ENCODE measurements at regions not wholly inside any gene's neighbourhood (a gene's known extent, or its start where the extent isn't known, plus 50 kb on each side); places are given as distances from the start of the nearest gene placed in this dataset.
A peak's percentile ranks its signal among the peaks of the same experiment; 100 is the strongest.
"Not testable (repeated sequence)": the region's sequence is repeated elsewhere in the genome, so short reads cannot be mapped to it uniquely, and the experiment has no call there.

- no peaks in the 10 kb centered on the region for H3K36me3 ChIP-seq (ENCODE audit: control insufficient read depth, insufficient read depth, low read length)
- no peak for DNase-seq (ENCODE audit: low read depth)
- H3K27me3 ChIP-seq (ENCODE audit: control insufficient read depth, insufficient read depth, low read length) = no peaks in the 10 kb centered on the region
- no peak for FAIRE-seq
- TF ChIP-seq, protein P1, sequence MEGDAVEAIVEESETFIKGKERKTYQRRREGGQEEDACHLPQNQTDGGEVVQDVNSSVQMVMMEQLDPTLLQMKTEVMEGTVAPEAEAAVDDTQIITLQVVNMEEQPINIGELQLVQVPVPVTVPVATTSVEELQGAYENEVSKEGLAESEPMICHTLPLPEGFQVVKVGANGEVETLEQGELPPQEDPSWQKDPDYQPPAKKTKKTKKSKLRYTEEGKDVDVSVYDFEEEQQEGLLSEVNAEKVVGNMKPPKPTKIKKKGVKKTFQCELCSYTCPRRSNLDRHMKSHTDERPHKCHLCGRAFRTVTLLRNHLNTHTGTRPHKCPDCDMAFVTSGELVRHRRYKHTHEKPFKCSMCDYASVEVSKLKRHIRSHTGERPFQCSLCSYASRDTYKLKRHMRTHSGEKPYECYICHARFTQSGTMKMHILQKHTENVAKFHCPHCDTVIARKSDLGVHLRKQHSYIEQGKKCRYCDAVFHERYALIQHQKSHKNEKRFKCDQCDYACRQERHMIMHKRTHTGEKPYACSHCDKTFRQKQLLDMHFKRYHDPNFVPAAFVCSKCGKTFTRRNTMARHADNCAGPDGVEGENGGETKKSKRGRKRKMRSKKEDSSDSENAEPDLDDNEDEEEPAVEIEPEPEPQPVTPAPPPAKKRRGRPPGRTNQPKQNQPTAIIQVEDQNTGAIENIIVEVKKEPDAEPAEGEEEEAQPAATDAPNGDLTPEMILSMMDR (IDR thresholded peaks at IDR 0.05; ENCODE audit: insufficient read depth, low read length, severe bottlenecking) = no peak
- H3K4me3 ChIP-seq (ENCODE audit: low read depth, low read length) = no peak overlapping the region
These were observed 855.6 kb downstream of the EFNB2 start for GRCh38 chr13:105679838-105680237.

DNA sequence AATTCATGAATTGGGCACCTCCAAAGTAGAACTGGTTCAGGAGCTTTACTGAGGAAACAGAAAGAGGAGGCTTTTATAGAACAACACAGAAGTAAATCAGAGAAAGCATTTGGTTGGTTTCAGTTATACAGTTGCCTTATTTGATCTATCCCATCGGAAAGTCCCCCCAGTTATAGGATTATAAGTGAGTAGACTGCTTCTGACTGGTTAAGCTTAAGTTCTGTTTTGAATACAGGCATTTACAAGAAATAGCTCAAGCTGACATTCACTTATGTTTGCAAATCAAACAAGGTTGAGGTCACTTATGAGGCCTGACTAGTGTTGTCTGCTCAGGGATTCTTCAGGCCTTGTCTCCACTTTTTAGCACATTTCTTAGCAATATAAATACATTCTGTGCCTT is 857.4 kb downstream of the EFNB2 start:
- no peaks in the 10 kb centered on the region for H3K27me3 ChIP-seq (ENCODE audit: control insufficient read depth, insufficient read depth, low read length)
- FAIRE-seq = no peak
- TF ChIP-seq, protein P1 (IDR thresholded peaks at IDR 0.05; ENCODE audit: insufficient read depth, low read length, severe bottlenecking) = no peak
- no peaks in the 10 kb centered on the region for H3K36me3 ChIP-seq (ENCODE audit: control insufficient read depth, insufficient read depth, low read length)
- H3K4me3 ChIP-seq (ENCODE audit: low read depth, low read length) = no peak overlapping the region
- no peak for DNase-seq (ENCODE audit: low read depth)

DNA sequence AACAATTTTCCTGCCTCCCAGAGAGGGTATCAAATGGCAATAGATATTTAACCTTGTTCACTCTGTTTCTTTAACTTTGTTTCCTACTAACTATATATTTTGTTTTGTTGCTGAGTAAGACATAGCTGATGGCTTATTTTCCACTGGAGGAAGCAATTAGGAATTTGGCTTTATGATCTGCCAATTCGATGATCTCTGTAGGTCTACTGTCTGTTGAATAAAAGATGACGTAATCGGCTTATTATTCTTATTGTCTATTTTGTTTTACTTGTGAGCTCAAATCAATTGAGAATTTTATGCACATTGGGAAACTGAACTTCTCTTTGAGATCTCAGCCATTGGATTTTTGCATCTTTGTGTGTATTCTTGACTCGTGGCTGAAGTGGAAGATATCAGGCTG is 862.6 kb downstream of the EFNB2 start:
- H3K4me3 ChIP-seq (ENCODE audit: low read depth, low read length) = no peak overlapping the region
- DNase-seq (ENCODE audit: low read depth) = no peak
- TF ChIP-seq, protein P1 (IDR thresholded peaks at IDR 0.05; ENCODE audit: insufficient read depth, low read length, severe bottlenecking) = no peak
- FAIRE-seq = no peak
- no peaks in the 10 kb centered on the region for H3K27me3 ChIP-seq (ENCODE audit: control insufficient read depth, insufficient read depth, low read length)
- H3K36me3 ChIP-seq (ENCODE audit: control insufficient read depth, insufficient read depth, low read length) = no peaks in the 10 kb centered on the region

DNA sequence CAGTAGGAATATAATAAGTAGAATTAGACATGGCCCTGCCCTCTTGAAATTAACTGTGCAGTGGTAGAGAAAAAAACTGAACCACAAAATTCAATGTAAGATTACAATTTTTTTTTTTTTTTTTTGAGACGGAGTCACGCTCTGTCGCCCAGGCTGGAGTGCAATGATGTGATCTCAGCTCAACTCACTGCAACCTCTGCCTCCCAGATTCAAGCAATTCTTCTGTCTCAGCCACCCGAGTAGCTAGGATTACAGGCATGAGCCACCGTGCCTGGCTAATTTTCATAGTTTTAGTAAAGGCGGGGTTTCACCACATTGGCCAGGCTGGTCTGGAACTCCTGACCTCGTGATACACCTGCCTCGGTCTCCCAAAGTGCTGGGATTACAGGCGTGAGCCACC is 864.3 kb downstream of the EFNB2 start:
- not testable (repeated sequence) for DNase-seq (ENCODE audit: low read depth); H3K27me3 ChIP-seq (ENCODE audit: control insufficient read depth, insufficient read depth, low read length); H3K36me3 ChIP-seq (ENCODE audit: control insufficient read depth, insufficient read depth, low read length); FAIRE-seq; H3K4me3 ChIP-seq (ENCODE audit: low read depth, low read length)

GRCh38 chr13:105670179-105670990 is 865.1 kb downstream of the EFNB2 start:
- no peak for DNase-seq (ENCODE audit: low read depth)
- no peak for FAIRE-seq
- TF ChIP-seq, protein P1 (IDR thresholded peaks at IDR 0.05; ENCODE audit: insufficient read depth, low read length, severe bottlenecking) = no peak
- no peak overlapping the region for H3K4me3 ChIP-seq (ENCODE audit: low read depth, low read length)
- no peaks in the 10 kb centered on the region for H3K27me3 ChIP-seq (ENCODE audit: control insufficient read depth, insufficient read depth, low read length)
- H3K36me3 ChIP-seq (ENCODE audit: control insufficient read depth, insufficient read depth, low read length) = no peaks in the 10 kb centered on the region

DNA sequence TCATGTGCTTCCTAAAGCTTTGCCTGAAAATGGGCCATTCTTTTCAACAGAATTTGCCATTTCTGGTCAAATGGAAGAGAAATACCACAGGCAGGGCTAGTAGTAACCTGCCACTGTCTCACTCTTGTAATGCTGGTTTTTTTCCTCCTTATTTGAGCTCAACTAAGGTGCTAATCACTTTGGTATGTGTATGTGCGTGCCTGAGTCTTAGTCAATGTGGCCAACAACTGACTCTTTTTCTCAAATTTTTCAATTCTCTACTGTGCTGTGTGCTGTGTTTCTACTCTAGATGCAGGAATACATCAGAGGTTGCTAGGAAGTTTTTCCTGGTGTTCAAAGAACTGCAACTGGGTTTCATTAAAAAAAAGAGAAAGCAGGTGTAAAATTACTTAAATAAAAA is 870.2 kb downstream of the EFNB2 start:
- no peak overlapping the region for H3K4me3 ChIP-seq (ENCODE audit: low read depth, low read length)
- H3K36me3 ChIP-seq (ENCODE audit: control insufficient read depth, insufficient read depth, low read length) = no peaks in the 10 kb centered on the region
- TF ChIP-seq, protein P1 (IDR thresholded peaks at IDR 0.05; ENCODE audit: insufficient read depth, low read length, severe bottlenecking) = no peak
- no peaks in the 10 kb centered on the region for H3K27me3 ChIP-seq (ENCODE audit: control insufficient read depth, insufficient read depth, low read length)
- DNase-seq (ENCODE audit: low read depth) (peak; percentile 88), FAIRE-seq (peak; percentile 43)
